Sigmoid colon (tissue), 6 donors: ENCODE measurements at regions not wholly inside any gene's neighbourhood (a gene's known extent, or its start where the extent isn't known, plus 50 kb on each side); places are given as distances from the start of the nearest gene placed in this dataset.

Source experiments
- DNase-seq: peaks from one replicate; pipeline ENCODE4 v3.0.0-alpha.2; 2019
- H3K27ac ChIP-seq, 4 donors: fragments of 200-600 bp; sonication (generic); one replicate each; pipeline ENCODE4 v1.5.1; 2016 to 2019; ENCODE audit warnings: mild to moderate bottlenecking in 1 of 4
- H3K27me3 ChIP-seq, 3 donors: fragments of 200-600 bp; sonication (generic); one replicate each; pipeline ENCODE4 v1.5.1; 2019; ENCODE audit warnings: mild to moderate bottlenecking in 1 of 3
- H3K36me3 ChIP-seq, 4 donors: fragments of 200-600 bp; sonication (generic); one replicate each; pipeline ENCODE4 v1.5.1; 2016 to 2019
- H3K4me1 ChIP-seq, 4 donors: fragments of 200-600 bp; sonication (generic); one replicate each; pipeline ENCODE4 v1.5.1; 2017 to 2019
- H3K4me3 ChIP-seq, 4 donors: fragments of 200-600 bp; sonication (generic); one replicate each; pipeline ENCODE4 v1.5.1; 2017 to 2019; ENCODE audit warnings: mild to moderate bottlenecking in 2 of 4, moderate library complexity in 1 of 4
- H3K9me3 ChIP-seq, 4 donors: fragments of 200-600 bp in 3 of 4; sonication (generic) in 3 of 4; one replicate each; pipeline versions ENCODE4 v1.5.1 to v1.6.1; 2013 to 2019
- EP300 ChIP-seq, 4 donors: sonication (generic); formaldehyde crosslinking; IDR thresholded peaks; one replicate each; pipeline ENCODE4 v1.6.1; 2017; ENCODE audit warnings: antibody characterized with exemption in 4 of 4
- POLR2A ChIP-seq, 2 donors: fragments of 450-650 bp; IDR thresholded peaks; one replicate each; pipeline ENCODE4 v1.6.1; 2016; ENCODE audit warnings: antibody characterized with exemption in 2 of 2, mild to moderate bottlenecking in 2 of 2, moderate library complexity in 2 of 2
- POLR2AphosphoS5 ChIP-seq, 4 donors: sonication (generic); formaldehyde crosslinking; IDR thresholded peaks; one replicate each; pipeline ENCODE4 v1.6.1; 2017; ENCODE audit warnings: antibody characterized with exemption in 4 of 4
- WGBS, 2 donors: extraction: QIAGEN DNeasy Blood & Tissue Kit; methylation state at CpG; one replicate each; pipeline ENCODE4 v1.1.7; 2013; 5-methylcytosine and 5-hydroxymethylcytosine counted together
- intact Hi-C: fragments of 100-400 bp; cut with DNase I; formaldehyde crosslinking; loops from one replicate; pipeline ENCODE4 v1.15.1; 2023
- TF ChIP-seq, protein P1 (sequence below), 4 experiments: fragments of 450-650 bp in 3 of 4; fragments of 200-600 bp in 1 of 4; IDR thresholded peaks; one replicate each; pipeline ENCODE4 v1.5.1; 2016 to 2019; ENCODE audit warnings: antibody characterized with exemption in 4 of 4, mild to moderate bottlenecking in 3 of 4, moderate library complexity in 2 of 4
- donor health status: healthy with polysubstance abuse.
- donor health status: healthy.

DNA sequence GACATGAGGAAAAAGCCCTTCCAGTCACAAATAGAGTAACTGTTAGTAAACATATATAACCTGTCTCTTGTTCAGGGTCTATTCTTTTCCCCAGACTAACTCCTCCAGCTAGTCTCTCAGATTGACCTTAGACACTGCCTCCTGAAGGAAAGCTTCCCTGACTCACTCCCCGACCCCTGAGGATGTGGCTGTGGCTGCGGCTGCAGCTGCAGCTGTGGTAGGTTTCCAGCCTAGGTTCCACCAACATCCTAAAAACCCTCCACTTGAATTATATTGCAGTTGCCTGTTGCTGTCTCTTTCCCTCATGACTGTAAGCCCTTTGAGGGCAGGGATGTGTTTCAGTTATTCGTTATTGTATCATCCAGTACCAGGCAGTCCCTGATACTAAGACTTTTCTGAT, 132.9 kb upstream of the C1orf21 start:
- 91 to 95% methylated on average over 3 of the region's 3 CpGs for WGBS, 2 donors
- TF ChIP-seq POLR2AphosphoS5 (IDR thresholded peaks at IDR 0.05) = no peak
- no peak for TF ChIP-seq EP300 (IDR thresholded peaks at IDR 0.05)
- TF ChIP-seq POLR2A (IDR thresholded peaks at IDR 0.05) = no peak
- TF ChIP-seq, protein P1, sequence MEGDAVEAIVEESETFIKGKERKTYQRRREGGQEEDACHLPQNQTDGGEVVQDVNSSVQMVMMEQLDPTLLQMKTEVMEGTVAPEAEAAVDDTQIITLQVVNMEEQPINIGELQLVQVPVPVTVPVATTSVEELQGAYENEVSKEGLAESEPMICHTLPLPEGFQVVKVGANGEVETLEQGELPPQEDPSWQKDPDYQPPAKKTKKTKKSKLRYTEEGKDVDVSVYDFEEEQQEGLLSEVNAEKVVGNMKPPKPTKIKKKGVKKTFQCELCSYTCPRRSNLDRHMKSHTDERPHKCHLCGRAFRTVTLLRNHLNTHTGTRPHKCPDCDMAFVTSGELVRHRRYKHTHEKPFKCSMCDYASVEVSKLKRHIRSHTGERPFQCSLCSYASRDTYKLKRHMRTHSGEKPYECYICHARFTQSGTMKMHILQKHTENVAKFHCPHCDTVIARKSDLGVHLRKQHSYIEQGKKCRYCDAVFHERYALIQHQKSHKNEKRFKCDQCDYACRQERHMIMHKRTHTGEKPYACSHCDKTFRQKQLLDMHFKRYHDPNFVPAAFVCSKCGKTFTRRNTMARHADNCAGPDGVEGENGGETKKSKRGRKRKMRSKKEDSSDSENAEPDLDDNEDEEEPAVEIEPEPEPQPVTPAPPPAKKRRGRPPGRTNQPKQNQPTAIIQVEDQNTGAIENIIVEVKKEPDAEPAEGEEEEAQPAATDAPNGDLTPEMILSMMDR (IDR thresholded peaks at IDR 0.05) = no peak
- Histone ChIP-seq H3K36me3 (no peaks in the 10 kb centered on the region), H3K4me3 (no peak overlapping the region), H3K27ac (no peak overlapping the region), H3K4me1 (no peaks in the 10 kb centered on the region), H3K9me3 (no peaks in the 10 kb centered on the region), H3K27me3 (no peaks in the 10 kb centered on the region)
- DNase-seq = no peak
- intact Hi-C loops = no loop called here

DNA sequence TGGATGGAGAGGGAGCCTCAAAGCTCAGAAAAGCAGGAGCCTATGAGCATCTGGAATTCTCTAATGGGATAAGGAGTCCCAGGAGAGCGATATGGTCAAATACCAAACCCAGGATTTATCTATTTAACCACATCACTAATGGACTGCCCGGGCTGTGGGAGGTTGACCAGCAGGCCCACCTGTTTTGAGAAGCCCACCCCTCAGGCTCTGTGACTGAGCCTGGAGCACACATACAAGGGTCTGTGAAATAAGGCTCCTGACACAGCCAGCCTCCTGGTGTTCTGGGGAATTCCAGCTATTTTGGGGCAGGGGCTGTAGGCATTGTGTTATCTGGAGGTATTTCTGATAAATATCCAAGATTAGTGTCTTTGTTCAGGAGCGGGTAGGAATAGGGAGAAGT, 132.0 kb upstream of the C1orf21 start:
- Histone ChIP-seq H3K4me3 (no peak overlapping the region), H3K9me3 (no peaks in the 10 kb centered on the region), H3K27me3 (no peaks in the 10 kb centered on the region), H3K4me1 (no peaks in the 10 kb centered on the region), H3K27ac (no peak overlapping the region), H3K36me3 (no peaks in the 10 kb centered on the region)
- TF ChIP-seq, protein P1 (IDR thresholded peaks at IDR 0.05) = no peak
- TF ChIP-seq EP300 (IDR thresholded peaks at IDR 0.05) = no peak
- TF ChIP-seq POLR2AphosphoS5 (IDR thresholded peaks at IDR 0.05) = no peak
- intact Hi-C loops = no loop called here
- WGBS, 2 donors = 93 to 94% methylated on average over 3 of the region's 3 CpGs
- DNase-seq = no peak

DNA sequence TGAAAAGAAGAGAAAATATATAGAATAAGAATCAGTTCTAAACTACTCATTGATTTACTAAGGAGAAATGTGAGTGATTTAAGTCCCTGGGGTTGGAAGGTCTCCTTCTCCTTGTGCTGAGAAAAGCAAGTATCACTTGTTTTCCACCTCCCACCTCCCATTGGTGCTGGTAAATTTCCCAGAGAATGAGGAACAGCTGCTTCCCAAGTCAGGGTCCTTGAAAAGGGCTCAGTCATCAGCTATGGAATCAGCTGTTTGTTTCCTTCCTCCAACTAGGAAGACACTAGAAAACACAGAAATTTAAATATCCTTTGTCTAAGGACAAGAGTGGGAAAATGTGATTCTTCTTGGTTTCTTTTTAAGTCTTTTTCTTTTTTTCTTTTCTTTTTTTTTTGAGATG, 131.3 kb upstream of the C1orf21 start:
- Histone ChIP-seq H3K4me1 (no peaks in the 10 kb centered on the region), H3K36me3 (no peaks in the 10 kb centered on the region), H3K4me3 (no peak overlapping the region), H3K27ac (no peak overlapping the region), H3K9me3 (no peaks in the 10 kb centered on the region), H3K27me3 (no peaks in the 10 kb centered on the region)
- no peak for DNase-seq
- TF ChIP-seq POLR2AphosphoS5 (IDR thresholded peaks at IDR 0.05) (no peak), EP300 (IDR thresholded peaks at IDR 0.05) (no peak), POLR2A (IDR thresholded peaks at IDR 0.05) (no peak)
- TF ChIP-seq, protein P1 (IDR thresholded peaks at IDR 0.05) = no peak
- intact Hi-C loops = no loop called here

DNA sequence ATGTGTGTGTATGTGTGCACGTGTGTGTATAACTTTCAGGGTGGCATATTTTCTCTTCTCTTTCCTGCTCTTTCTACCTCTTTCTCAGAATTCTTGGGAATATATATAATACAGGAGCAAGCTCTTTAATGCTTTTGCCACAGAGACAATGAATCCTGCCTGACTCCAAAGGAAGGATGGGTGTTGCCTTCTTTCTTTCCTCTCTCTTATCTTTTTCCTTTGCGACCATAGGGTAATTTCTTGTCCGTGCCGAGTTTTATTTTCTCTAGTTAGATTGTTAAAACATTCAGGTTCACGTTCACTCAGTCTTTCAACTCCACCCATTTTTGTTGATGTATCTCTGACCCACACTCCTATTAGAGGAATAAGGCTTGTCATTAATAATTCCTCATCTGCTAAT, 129.0 kb upstream of the C1orf21 start:
- H3K36me3 ChIP-seq = no peaks in the 10 kb centered on the region
- H3K9me3 ChIP-seq = no peaks in the 10 kb centered on the region
- 28 to 67% methylated on average over 5 of the region's 5 CpGs for WGBS, 2 donors
- no peak overlapping the region for H3K4me3 ChIP-seq
- TF ChIP-seq POLR2A (IDR thresholded peaks at IDR 0.05) = no peak
- TF ChIP-seq EP300 (IDR thresholded peaks at IDR 0.05) = no peak
- intact Hi-C loops = no loop called here
- no peak overlapping the region for H3K27ac ChIP-seq
- H3K4me1 ChIP-seq = no peaks in the 10 kb centered on the region
- DNase-seq = no peak
- H3K27me3 ChIP-seq = no peaks in the 10 kb centered on the region

DNA sequence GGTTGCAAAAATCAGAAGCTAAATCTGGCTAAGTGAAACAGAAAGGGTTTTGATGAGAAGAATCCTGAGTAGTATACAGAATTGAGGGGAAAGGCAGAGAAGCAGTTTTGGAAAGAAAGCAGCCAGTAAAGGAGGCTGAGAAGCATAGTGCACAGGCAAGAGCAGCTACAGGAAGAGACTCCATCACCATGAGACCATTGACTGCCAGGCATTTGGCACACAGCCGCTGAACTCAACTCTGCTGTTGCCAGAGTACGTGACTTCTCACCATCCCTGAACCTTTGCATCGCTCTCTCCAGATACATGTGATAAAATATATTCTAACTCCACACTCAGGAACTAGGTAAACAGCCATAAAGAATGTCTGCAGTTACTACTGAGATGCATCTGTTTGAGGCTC, 128.3 kb upstream of the C1orf21 start:
- no peaks in the 10 kb centered on the region for H3K27me3 ChIP-seq
- H3K9me3 ChIP-seq = no peaks in the 10 kb centered on the region
- no peak overlapping the region for H3K4me3 ChIP-seq
- H3K27ac ChIP-seq = no peak overlapping the region
- intact Hi-C loops = no loop called here
- WGBS, 2 donors = 70 to 83% methylated on average over 3 of the region's 3 CpGs
- H3K36me3 ChIP-seq = no peaks in the 10 kb centered on the region
- no peak for DNase-seq
- TF ChIP-seq POLR2AphosphoS5 (IDR thresholded peaks at IDR 0.05) (no peak), EP300 (IDR thresholded peaks at IDR 0.05) (no peak), POLR2A (IDR thresholded peaks at IDR 0.05) (no peak)
- TF ChIP-seq, protein P1 (IDR thresholded peaks at IDR 0.05) = no peak
- H3K4me1 ChIP-seq = no peaks in the 10 kb centered on the region
